EH (cell line): ENCODE measurements at regions not wholly inside any gene's neighbourhood (a gene's known extent, or its start where the extent isn't known, plus 50 kb on each side); places are given as distances from the start of the nearest gene placed in this dataset.
A peak's percentile ranks its signal among the peaks of the same experiment; 100 is the strongest.

ENCODE experiments used
- DNase-seq: peaks from one replicate; pipeline ENCODE4 v3.0.0-alpha.2; 2015; ENCODE audit warnings: low read depth

- DNase-seq, result peak; percentile 3
These were observed 447.3 kb downstream of the HDGFL1 start for GRCh38 chr6:23016696-23017095.

DNA sequence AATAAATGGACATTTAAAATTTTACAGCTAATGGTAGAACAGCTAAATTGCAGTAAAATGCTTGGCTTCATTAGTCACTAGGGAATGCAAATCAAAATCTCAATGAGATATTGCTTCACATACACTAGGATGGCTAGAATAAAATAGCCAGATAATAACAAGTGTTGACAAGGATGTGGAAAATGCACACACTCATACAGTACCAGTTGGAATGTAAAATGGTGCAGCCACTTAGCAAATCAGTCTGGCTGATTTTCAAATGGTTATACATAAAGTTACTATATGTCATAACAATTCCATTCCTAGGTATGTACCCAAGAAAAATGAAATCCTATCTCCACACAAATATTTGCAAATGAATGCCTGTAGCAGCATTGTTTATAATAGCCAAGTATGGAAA lies 452.1 kb downstream of the HDGFL1 start:
- DNase-seq, result no peak

DNA sequence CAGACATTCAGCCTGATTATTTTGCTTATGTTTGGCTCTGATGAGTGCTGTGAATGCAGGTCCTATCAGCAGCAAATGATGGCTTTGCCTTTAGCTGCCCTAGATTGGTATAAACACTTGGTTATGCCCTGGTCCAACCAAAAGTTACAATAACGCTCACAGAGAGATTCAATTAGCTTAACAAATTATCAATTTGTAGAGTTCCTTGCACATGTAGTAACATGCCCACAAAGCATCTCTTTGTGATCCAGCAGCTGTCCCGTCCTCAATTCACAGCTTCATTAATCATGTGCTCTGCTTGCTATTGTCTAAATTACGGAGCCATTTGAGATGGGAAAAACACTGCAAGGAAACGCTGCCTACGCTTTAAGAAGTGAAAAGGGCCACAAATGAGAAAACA lies 457.9 kb downstream of the HDGFL1 start:
- no peak for DNase-seq

- DNase-seq, result peak; percentile 18
These were observed 462.6 kb downstream of the HDGFL1 start for GRCh38 chr6:23031986-23032385.

DNA sequence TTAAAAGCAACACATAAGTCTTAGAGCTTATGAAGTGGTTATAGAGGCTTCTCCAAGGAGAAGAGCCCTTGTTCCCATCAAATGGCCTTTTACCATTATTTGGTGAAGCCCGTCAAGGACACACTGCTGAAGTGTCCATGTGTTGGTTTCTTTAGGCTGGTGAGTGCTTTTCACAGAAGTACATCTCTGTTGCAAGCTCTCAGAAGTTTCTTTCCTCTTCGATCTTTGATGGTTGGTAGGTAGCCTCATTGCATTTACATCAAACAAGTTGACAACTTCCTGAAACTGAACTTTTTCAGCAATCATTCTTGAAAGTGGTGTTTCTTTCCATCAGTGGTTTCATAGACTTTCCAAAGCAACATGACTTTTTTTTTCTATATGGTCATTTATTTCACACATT lies 465.6 kb downstream of the HDGFL1 start:
- DNase-seq, result no peak

DNA sequence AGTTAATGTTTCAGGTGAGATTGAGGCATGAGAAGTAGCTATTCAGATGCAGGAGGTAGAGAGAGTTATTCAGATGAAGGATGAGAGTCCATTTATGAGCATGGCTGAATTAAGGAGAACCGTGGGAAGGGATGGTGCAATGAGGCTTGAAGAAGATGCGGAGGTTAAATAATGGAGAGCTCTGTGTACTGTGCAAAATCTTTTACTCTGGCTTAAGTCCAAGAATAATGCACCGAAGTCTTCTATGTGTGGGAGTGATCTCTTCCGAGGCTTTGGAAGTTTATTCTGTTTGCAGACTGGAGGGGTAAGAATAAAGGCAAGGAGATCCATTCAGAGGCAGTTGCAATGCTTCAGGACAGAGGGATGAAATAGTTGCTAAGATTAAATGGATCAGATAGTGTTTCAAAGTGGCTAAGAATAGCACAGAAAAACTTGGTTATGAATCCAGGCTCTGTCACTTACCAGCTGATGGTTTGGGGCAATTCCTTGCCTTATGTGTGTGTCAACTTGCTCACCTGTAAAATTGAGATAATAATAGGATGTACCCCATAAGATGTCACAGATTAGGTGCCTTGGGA lies 467.1 kb downstream of the HDGFL1 start:
- DNase-seq, result no peak

- DNase-seq, result no peak
These were observed 471.5 kb downstream of the HDGFL1 start for GRCh38 chr6:23040899-23041298.

GRCh38 chr6:23045280-23045679 lies 475.9 kb downstream of the HDGFL1 start:
- no peak for DNase-seq

- DNase-seq, result no peak
These were observed 486.2 kb downstream of the HDGFL1 start for GRCh38 chr6:23055523-23055922.

- no peak for DNase-seq
These were observed 504.5 kb downstream of the HDGFL1 start for GRCh38 chr6:23073821-23074220.

- DNase-seq, result no peak
These were observed 508.4 kb downstream of the HDGFL1 start for GRCh38 chr6:23077772-23078171.

GRCh38 chr6:23081701-23082100 lies 512.3 kb downstream of the HDGFL1 start:
- DNase-seq, result no peak

GRCh38 chr6:23086100-23086499 lies 516.7 kb downstream of the HDGFL1 start:
- no peak for DNase-seq

DNA sequence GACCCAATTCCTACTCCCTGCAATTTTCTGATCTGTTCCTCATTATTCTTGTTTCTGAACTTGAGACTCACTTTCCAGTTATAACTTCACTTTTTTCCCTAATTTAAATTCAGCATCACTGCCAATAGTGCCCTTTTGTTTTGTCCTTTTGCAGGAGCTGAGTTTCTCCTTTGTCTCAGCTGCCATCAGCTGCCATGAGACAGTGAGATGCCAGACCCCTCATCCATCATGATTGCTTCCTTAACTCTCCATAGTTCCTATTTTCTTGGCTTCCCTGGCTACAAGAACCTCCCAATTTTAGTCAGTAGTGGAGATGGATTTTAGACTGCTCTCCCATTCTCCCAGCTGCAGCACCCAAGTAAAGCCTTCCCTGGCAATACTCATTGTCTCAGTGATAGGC lies 518.1 kb downstream of the HDGFL1 start:
- no peak for DNase-seq

DNA sequence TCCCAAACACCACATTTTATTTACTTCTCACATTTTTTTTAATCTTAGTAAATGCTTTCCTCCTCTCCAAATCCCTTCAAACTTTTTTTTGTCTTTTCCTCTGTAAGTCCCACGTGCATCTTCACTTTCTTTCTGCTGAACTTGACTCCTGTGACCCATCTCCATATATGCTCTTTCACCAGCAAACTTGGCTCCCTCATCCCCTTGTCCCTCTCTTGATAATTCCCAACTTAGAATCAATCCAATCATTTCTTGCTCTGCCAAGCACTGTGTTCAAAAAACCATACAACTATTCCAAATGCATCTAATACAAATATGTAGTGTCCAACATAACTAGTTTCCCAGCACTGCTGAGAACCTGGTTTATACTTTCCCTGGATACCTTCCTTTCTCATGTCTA lies 519.4 kb downstream of the HDGFL1 start:
- DNase-seq, result no peak

DNA sequence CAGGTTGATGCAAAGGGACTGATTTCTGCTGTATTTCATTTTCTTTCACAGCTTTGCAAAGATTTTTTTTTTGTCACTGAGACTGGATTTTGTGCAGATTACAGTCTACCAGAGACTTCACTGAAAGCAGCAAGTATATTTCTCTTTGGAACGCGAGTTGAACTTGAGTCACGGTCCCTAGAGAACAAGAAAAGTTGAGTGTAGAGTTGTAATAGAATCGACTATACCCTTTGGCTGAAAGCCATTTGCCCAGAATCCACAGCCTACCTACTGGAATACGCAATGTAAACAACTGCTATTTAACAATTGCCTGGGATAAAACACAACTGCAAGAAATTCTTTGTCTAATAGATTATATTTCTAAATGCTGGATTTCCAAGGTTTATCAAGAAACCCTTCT lies 520.6 kb downstream of the HDGFL1 start:
- DNase-seq, result no peak

GRCh38 chr6:23091795-23092194 lies 522.4 kb downstream of the HDGFL1 start:
- DNase-seq, result peak; percentile 32

- DNase-seq, result no peak
These were observed 527.5 kb downstream of the HDGFL1 start for GRCh38 chr6:23096876-23097275.

DNA sequence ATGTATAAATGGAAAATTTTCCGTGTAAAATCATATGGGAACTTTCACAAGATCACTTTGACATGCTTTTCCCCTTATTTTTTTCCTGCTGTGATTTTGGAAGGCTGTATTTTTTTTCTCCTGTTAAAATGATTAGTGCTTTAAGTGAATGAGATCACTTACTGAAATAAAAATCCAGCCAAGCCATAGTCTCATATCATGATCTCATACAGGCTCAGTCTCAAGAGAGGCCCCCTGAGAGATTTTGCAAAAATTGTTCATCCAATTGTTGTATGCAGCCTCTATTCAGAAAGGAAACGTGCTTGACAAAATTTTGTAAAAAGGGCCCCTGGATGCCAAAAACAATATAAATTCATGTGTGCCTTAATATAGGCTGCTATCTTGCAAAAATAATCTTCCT lies 528.2 kb downstream of the HDGFL1 start:
- no peak for DNase-seq

DNA sequence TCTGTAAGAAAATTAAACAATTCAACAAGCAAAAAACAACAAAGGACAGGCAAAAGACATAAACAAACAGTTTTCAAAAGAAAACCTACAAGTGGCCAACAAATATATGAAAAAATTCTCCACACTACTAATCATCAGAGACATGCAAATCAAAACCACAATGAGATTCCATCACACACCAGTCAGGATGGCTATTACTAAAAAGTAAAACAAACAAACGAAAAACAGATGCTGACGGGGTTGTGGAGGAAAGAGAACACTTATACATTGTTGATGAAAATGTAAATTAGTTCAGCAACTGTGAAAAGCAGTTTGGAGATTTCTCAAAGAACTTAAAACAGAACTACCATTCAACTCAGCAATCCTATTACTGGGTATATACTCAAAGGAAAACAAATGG lies 537.6 kb downstream of the HDGFL1 start:
- peak; percentile 92 for DNase-seq

GRCh38 chr6:23111984-23112383 lies 542.6 kb downstream of the HDGFL1 start:
- DNase-seq, result peak; percentile 87

DNA sequence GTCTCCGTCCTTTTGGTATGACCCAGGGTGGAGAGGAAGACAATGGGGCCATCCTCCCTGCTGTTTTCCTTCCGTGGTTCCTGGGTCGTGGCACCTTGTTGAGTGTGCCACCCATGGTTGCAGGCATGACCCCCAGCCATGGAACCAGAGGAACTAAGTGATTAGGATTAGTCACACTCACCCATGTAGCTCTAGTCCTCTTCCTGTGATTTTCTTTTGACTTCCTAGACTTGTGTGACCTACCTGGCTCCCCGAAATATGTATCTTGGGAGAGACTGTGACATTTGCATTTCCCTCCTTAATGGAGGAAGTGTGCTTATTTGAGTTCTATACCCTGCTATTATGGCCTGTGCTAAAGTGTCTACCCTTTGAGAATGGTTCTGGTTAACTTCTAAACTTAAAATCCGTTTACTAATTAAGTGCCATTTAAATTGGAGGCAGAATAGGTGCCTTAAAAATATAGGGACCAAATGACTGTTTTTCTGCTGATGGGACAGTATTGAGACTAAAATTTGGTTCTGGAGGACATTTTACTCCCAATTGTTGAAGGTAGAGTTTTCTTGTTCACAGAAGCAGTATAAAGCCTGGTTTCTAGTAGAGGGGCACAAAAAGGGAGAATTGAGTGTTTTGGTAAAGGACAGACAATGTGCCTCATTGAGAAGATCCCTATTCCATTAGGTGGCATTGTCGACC lies 545.6 kb downstream of the HDGFL1 start:
- DNase-seq, result no peak

- DNase-seq, result peak; percentile 71
These were observed 568.2 kb downstream of the HDGFL1 start for GRCh38 chr6:23137611-23138010.

DNA sequence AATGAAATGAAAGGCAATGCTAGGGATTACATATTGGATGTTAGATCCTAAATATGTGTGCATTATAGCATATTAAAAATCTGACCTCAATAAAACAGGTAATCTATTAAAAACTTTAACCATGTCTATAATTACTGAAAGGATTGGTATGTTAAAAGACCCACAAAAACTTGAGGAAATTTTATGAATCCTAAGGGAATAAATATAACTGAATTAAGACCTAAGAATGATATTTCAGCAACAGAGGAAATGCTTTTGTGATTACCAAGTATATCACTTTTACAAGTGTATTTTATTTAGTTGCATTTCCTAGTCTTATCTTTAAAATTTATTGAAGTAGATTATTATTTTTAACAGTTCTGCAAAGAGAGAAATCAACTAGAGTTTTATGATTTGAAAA lies 571.5 kb downstream of the HDGFL1 start:
- peak; percentile 32 for DNase-seq
